Naive B cell (primary cell): ENCODE measurements at regions not wholly inside any gene's neighbourhood (a gene's known extent, or its start where the extent isn't known, plus 50 kb on each side); places are given as distances from the start of the nearest gene placed in this dataset.
A peak's percentile ranks its signal among the peaks of the same experiment; 100 is the strongest.
"Not testable (repeated sequence)": the region's sequence is repeated elsewhere in the genome, so short reads cannot be mapped to it uniquely, and the experiment has no call there.

Experiments
- ATAC-seq, 2 donors: fragments of 150-1000 bp; cut with Tn5 transposase; 2 replicates each; pipeline ENCODE4 v1.10.0; 2021; ENCODE audit warnings: low read depth in 2 of 2, mild to moderate bottlenecking in 2 of 2, moderate library complexity in 2 of 2
- DNase-seq: peaks from one replicate; pipeline ENCODE4 v3.0.0; 2022
- H3K27ac Mint-ChIP-seq, 6 donors: one replicate each; pipeline ENCODE4 v1.8.0; 2020 to 2022; ENCODE audit warnings: mild to moderate bottlenecking in 6 of 6, mixed read lengths in 6 of 6, moderate library complexity in 5 of 6, inconsistent platforms in 2 of 6
- H3K27me3 Mint-ChIP-seq, 3 donors: one replicate each; pipeline ENCODE4 v1.8.0; 2021 to 2022; ENCODE audit warnings: mixed read lengths in 3 of 3, mild to moderate bottlenecking in 1 of 3
- H3K36me3 Mint-ChIP-seq, 2 donors: one replicate each; pipeline ENCODE4 v1.8.0; 2020 to 2022; ENCODE audit warnings: mixed read lengths in 2 of 2, inconsistent platforms in 1 of 2, mild to moderate bottlenecking in 1 of 2
- H3K4me1 Mint-ChIP-seq, 3 donors: one replicate each; pipeline ENCODE4 v1.8.0; 2020 to 2022; ENCODE audit warnings: mixed read lengths in 3 of 3, inconsistent platforms in 1 of 3, mild to moderate bottlenecking in 1 of 3, moderate library complexity in 1 of 3
- H3K4me3 Mint-ChIP-seq, 8 donors: one replicate each; pipeline ENCODE4 v1.8.0; 2020 to 2022; ENCODE audit warnings: mild to moderate bottlenecking in 8 of 8, mixed read lengths in 8 of 8, moderate library complexity in 8 of 8, inconsistent platforms in 2 of 8
- H3K9me3 Mint-ChIP-seq, 7 donors: one replicate each; pipeline ENCODE4 v1.8.0; 2020 to 2022; ENCODE audit warnings: mixed read lengths in 7 of 7, mild to moderate bottlenecking in 5 of 7, inconsistent platforms in 2 of 7, moderate library complexity in 1 of 7

GRCh38 chr1:201634261-201634660 lies 95.3 kb downstream of the NAV1 start:
- Mint-ChIP-seq H3K27ac (no peak overlapping the region), H3K4me3 (no peak overlapping the region), H3K36me3 (no peaks in the 10 kb centered on the region), H3K9me3 (no peaks in the 10 kb centered on the region), H3K27me3 (peaks cover 0 to 5% (median 0%) of the 10 kb centered on the region in 3 donors), H3K4me1 (no peaks in the 10 kb centered on the region)
- no peak for DNase-seq
- no peak for ATAC-seq

DNA sequence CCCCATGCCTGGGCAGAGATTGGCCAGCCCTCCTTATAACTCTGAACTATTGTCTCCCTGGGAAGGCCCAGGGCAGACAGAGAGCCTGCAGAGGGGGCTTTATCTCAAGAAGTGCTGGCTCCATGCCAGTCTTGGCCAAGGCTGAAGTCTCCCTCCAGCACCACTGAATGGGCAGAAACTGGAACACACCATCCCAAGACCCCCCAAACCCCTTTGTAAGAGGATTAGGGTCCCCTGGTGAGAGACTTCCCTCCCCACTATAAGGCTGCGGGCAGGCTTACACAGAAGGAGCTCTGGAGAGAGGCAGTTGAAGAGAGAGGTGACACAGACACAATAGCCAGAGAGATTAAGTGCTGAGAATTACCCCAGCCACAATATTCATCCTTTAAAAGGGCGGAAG lies 97.2 kb downstream of the NAV1 start:
- DNase-seq (no peak), ATAC-seq (no peak)
- Mint-ChIP-seq H3K4me3 (no peak overlapping the region), H3K27ac (peak overlapping the region in 1 of 6 donors; percentile 78), H3K36me3 (no peaks in the 10 kb centered on the region), H3K27me3 (peaks cover 0 to 5% (median 2%) of the 10 kb centered on the region in 3 donors), H3K9me3 (no peaks in the 10 kb centered on the region), H3K4me1 (no peaks in the 10 kb centered on the region)

GRCh38 chr1:201636510-201636971 lies 97.6 kb downstream of the NAV1 start:
- Mint-ChIP-seq H3K27ac (peak overlapping the region in 1 of 6 donors; percentile 78), H3K9me3 (no peaks in the 10 kb centered on the region)

GRCh38 chr1:201637282-201638079 lies 98.6 kb downstream of the NAV1 start:
- H3K36me3 Mint-ChIP-seq = peaks cover 0 to 2% of the 10 kb centered on the region in 2 donors
- ATAC-seq (no peak), DNase-seq (no peak)
- peak overlapping the region in 1 of 6 donors; percentile 16 for H3K27ac Mint-ChIP-seq
- H3K27me3 Mint-ChIP-seq = peaks cover 4 to 12% (median 5%) of the 10 kb centered on the region in 3 donors
- no peak overlapping the region for H3K4me3 Mint-ChIP-seq
- H3K4me1 Mint-ChIP-seq = no peaks in the 10 kb centered on the region
- peaks cover 0 to 2% (median 0%) of the 10 kb centered on the region in 7 donors for H3K9me3 Mint-ChIP-seq

More at GRCh38 chr1:201636510-201636971, 97.6 kb downstream of the NAV1 start:
- no peak for ATAC-seq
- DNase-seq = no peak
- H3K36me3 Mint-ChIP-seq = no peaks in the 10 kb centered on the region
- no peaks in the 10 kb centered on the region for H3K4me1 Mint-ChIP-seq
- no peak overlapping the region for H3K4me3 Mint-ChIP-seq
- peaks cover 3 to 5% (median 4%) of the 10 kb centered on the region in 3 donors for H3K27me3 Mint-ChIP-seq

- H3K27ac Mint-ChIP-seq = no peak overlapping the region
- H3K9me3 Mint-ChIP-seq = peaks cover 0 to 9% (median 1%) of the 10 kb centered on the region in 7 donors
- ATAC-seq (no peak), DNase-seq (no peak)
- H3K4me3 Mint-ChIP-seq = no peak overlapping the region
- no peaks in the 10 kb centered on the region for H3K4me1 Mint-ChIP-seq
- peaks cover 0 to 12% of the 10 kb centered on the region in 2 donors for H3K36me3 Mint-ChIP-seq
- peaks cover 4 to 28% (median 18%) of the 10 kb centered on the region in 3 donors for H3K27me3 Mint-ChIP-seq
These were observed 100.5 kb downstream of the NAV1 start for GRCh38 chr1:201639391-201639790.

DNA sequence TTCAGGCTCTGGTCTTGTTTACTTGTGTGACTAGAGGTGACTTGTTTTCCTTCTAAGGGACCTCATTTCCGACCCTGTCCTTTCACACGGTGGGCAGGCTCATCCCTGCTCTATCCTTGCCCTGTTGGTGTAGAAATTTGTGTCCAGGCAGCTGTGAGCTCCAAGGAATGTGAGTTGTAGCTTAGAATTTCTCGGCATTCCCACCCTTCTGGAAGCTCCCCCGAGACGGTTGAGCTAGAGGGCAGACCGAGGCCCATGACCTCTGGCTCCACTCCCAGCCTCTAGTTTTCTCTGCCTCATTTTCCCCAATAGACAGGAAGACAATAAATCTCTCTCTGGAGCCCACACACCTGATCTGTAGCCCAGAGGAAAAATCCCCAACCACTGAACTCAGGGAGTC lies 100.9 kb downstream of the NAV1 start:
- ATAC-seq (no peak), DNase-seq (no peak)
- Mint-ChIP-seq H3K36me3 (peaks cover 0 to 12% of the 10 kb centered on the region in 2 donors), H3K27me3 (peaks cover 4 to 28% (median 21%) of the 10 kb centered on the region in 3 donors), H3K4me1 (no peaks in the 10 kb centered on the region), H3K9me3 (peaks cover 0 to 12% (median 1%) of the 10 kb centered on the region in 7 donors), H3K4me3 (no peak overlapping the region), H3K27ac (no peak overlapping the region)

- H3K4me3 Mint-ChIP-seq = no peak overlapping the region
- H3K27ac Mint-ChIP-seq = no peak overlapping the region
- H3K27me3 Mint-ChIP-seq = peaks cover 6 to 28% (median 25%) of the 10 kb centered on the region in 3 donors
- ATAC-seq (no peak), DNase-seq (no peak)
- H3K9me3 Mint-ChIP-seq = peaks cover 0 to 12% (median 1%) of the 10 kb centered on the region in 7 donors
- H3K36me3 Mint-ChIP-seq = peaks cover 0 to 12% of the 10 kb centered on the region in 2 donors
- H3K4me1 Mint-ChIP-seq = no peaks in the 10 kb centered on the region
These were observed 101.7 kb downstream of the NAV1 start for GRCh38 chr1:201640624-201641023.

DNA sequence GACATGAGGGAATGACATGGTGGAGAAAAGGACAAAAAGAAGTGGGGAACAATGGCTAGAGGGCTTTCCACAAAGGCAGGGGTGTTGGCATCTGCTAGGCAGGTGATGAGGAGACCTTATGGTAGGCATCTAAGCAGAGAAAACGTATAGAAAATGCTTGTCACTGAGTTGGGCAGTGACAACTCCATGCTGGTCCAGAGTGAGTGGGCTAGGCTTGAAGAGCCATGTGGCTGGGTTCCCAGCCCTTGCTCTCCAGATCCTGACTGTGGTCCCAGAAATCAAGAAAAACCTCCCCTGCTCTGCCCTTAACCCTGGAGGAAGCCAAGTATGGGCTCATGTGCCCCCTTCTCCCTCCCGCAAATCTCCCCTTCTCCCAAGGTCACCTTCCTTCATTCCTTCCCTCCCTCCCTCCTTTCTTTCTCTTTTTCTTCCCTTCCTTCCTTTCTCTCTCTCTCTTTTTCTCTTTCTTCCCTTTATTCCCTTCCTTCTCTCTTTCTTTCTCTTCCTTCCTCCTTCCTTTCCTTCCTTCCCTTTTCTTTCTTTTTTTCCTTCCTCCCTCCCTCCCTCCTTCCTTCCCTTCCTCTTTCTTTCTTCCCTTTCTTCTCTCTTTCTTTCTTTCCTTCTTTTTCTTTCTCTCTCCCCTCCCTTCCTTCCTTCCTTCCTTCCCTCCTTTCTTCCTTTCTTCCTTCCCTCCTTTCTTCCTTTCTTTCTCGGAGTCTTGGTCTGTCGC lies 102.8 kb downstream of the NAV1 start:
- no peak for ATAC-seq
- Mint-ChIP-seq H3K27me3 (peaks cover 17 to 36% (median 34%) of the 10 kb centered on the region in 3 donors), H3K9me3 (peaks cover 0 to 12% (median 1%) of the 10 kb centered on the region in 7 donors), H3K36me3 (peaks cover 0 to 12% of the 10 kb centered on the region in 2 donors), H3K27ac (peak overlapping the region in 2 of 6 donors; percentile 30 to 45), H3K4me3 (no peak overlapping the region), H3K4me1 (no peaks in the 10 kb centered on the region)
- DNase-seq = no peak

GRCh38 chr1:201643835-201644104 lies 104.8 kb downstream of the NAV1 start:
- H3K4me1 Mint-ChIP-seq = no peaks in the 10 kb centered on the region
- ATAC-seq (no peak), DNase-seq (no peak)
- no peak overlapping the region for H3K4me3 Mint-ChIP-seq
- H3K36me3 Mint-ChIP-seq = peaks cover 0 to 12% of the 10 kb centered on the region in 2 donors
- H3K27ac Mint-ChIP-seq = no peak overlapping the region
- H3K9me3 Mint-ChIP-seq = peaks cover 0 to 12% (median 1%) of the 10 kb centered on the region in 7 donors
- peaks cover 17 to 51% (median 50%) of the 10 kb centered on the region in 3 donors for H3K27me3 Mint-ChIP-seq

- Mint-ChIP-seq H3K27ac (no peak overlapping the region), H3K36me3 (peaks cover 0 to 12% of the 10 kb centered on the region in 2 donors), H3K4me1 (no peaks in the 10 kb centered on the region), H3K4me3 (no peak overlapping the region), H3K27me3 (peaks cover 17 to 51% (median 50%) of the 10 kb centered on the region in 3 donors), H3K9me3 (peaks cover 0 to 12% (median 1%) of the 10 kb centered on the region in 7 donors)
- DNase-seq = no peak
- no peak for ATAC-seq
These were observed 105.3 kb downstream of the NAV1 start for GRCh38 chr1:201644197-201644596.

DNA sequence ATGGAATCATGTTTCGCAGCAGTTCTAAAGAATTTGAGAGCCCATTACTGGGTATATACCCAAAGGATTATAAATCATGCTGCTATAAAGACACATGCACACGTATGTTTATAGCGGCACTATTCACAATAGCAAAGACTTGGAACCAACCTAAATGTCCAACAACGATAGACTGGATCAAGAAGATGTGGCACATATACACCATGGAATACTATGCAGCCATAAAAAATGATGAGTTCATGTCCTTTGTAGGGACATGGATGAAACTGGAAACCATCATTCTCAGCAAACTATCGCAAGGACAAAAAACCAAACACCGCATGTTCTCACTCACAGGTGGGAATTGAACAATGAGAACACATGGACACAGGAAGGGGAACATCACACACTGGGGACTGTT lies 106.1 kb downstream of the NAV1 start:
- peaks cover 0 to 12% of the 10 kb centered on the region in 2 donors for H3K36me3 Mint-ChIP-seq
- H3K4me3 Mint-ChIP-seq, H3K27ac Mint-ChIP-seq, ATAC-seq, H3K4me1 Mint-ChIP-seq, DNase-seq: not testable (repeated sequence)
- peaks cover 17 to 58% (median 50%) of the 10 kb centered on the region in 3 donors for H3K27me3 Mint-ChIP-seq
- peaks cover 0 to 12% (median 1%) of the 10 kb centered on the region in 7 donors for H3K9me3 Mint-ChIP-seq

- Mint-ChIP-seq H3K27ac (no peak overlapping the region), H3K4me1 (peaks cover 0 to 4% (median 0%) of the 10 kb centered on the region in 3 donors), H3K4me3 (no peak overlapping the region), H3K36me3 (peaks cover 0 to 12% of the 10 kb centered on the region in 2 donors), H3K9me3 (peaks cover 0 to 12% (median 1%) of the 10 kb centered on the region in 7 donors), H3K27me3 (peaks cover 16 to 67% (median 56%) of the 10 kb centered on the region in 3 donors)
- DNase-seq (no peak), ATAC-seq (no peak)
These were observed 107.0 kb downstream of the NAV1 start for GRCh38 chr1:201645956-201646355.

DNA sequence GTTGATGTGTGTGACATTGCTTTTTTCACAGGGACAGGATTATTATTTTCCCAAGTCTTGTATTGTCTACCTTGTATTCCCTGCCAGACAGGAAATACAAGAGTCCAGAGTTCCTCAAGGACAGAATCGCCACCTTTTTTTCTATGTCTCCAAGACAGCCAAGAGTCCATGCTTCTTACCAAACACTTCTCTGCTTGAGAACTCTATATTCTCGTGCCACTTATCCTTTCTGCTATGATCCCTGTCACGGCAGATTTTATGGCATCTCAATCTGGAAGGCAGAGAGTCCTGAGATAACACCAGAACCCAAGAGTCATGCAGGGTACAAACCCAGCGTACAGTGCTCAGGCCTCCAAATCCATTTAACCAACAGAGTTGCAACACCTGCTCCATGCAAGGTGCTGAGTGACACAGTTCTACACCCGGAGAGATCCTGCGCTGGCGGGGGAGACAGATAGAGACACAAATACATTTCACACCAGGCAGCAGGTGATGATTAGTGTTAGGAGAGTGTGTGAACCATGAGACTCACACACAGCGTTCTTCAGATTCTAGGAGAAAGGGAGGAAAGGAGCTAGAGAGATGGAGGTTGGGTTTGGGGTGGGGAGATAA lies 107.6 kb downstream of the NAV1 start:
- Mint-ChIP-seq H3K36me3 (peaks cover 0 to 12% of the 10 kb centered on the region in 2 donors), H3K4me3 (peak overlapping the region in 1 of 8 donors; percentile 1)

More for the DNA sequence above, 107.6 kb downstream of the NAV1 start:
- ATAC-seq = no peak
- peaks cover 13 to 73% (median 55%) of the 10 kb centered on the region in 3 donors for H3K27me3 Mint-ChIP-seq
- no peak overlapping the region for H3K27ac Mint-ChIP-seq
- no peak for DNase-seq
- peaks cover 0 to 4% (median 0%) of the 10 kb centered on the region in 3 donors for H3K4me1 Mint-ChIP-seq
- H3K9me3 Mint-ChIP-seq = peaks cover 0 to 12% (median 1%) of the 10 kb centered on the region in 7 donors
